ENCODE measurements at regions not wholly inside any gene's neighbourhood (a gene's known extent, or its start where the extent isn't known, plus 50 kb on each side); places are given as distances from the start of the nearest gene placed in this dataset.
A peak's percentile ranks its signal among the peaks of the same experiment; 100 is the strongest.
"Not testable (repeated sequence)": the region's sequence is repeated elsewhere in the genome, so short reads cannot be mapped to it uniquely, and the experiment has no call there.

DNA sequence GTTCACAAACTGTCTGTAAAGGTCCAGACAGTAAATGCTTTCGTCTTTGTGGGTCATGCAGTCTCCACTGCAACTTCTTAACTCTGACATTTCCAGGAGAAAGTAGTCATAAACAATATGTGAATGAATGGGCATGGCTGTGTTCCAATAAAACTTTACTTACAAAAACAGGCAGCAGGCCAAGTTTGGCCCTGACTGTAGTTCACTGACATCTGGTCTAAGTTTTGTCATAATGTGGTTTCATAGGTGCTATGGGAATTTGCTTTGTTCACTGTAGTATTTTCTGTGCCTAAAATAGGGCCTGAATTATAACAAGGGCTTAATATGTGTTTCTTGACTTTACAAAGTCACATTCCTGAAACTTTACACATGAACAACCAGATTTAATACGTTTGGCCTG, 186.0 kb upstream of the KBTBD8 start:
- DNase-seq = no peak

- no peak for DNase-seq
Measured at GRCh38 chr3:66812741-66813140, 185.4 kb upstream of the KBTBD8 start.

DNA sequence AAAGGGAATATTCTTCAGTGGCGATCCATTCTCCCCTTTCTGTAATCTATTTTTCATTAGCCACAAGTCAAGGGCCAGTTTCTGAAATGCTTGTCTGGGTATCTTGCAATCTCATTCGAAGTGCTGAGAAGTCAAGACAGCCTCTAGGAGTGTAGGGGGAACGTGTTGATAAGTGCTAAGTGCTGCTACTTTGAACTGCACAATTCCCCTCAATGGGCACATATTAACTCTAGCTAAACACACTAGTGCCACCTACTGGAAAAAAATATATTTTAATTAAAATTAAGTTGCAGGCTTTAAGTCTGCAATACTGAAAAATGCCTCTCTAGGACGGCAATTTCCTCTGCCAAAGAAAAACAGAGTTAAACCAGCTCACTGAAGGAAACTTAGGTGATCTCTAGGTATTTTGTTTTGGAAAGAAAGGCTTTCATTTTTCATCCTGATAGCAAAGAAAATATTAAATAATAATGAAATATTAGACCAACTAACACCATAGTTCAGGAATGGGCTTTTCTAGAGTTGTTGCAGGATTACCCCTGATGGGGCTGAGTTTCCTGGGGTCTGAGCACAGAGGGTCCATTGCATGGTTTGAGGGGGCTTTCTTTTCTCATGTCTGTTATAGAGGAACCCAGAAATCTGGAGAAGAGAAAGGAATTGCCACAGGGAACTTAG, 181.9 kb upstream of the KBTBD8 start:
- DNase-seq = peak; percentile 41 to 82 (median 78)

GRCh38 chr3:66817951-66818557, 180.1 kb upstream of the KBTBD8 start:
- no peak for DNase-seq

GRCh38 chr3:66819993-66820501, 178.1 kb upstream of the KBTBD8 start:
- DNase-seq = no peak

DNA sequence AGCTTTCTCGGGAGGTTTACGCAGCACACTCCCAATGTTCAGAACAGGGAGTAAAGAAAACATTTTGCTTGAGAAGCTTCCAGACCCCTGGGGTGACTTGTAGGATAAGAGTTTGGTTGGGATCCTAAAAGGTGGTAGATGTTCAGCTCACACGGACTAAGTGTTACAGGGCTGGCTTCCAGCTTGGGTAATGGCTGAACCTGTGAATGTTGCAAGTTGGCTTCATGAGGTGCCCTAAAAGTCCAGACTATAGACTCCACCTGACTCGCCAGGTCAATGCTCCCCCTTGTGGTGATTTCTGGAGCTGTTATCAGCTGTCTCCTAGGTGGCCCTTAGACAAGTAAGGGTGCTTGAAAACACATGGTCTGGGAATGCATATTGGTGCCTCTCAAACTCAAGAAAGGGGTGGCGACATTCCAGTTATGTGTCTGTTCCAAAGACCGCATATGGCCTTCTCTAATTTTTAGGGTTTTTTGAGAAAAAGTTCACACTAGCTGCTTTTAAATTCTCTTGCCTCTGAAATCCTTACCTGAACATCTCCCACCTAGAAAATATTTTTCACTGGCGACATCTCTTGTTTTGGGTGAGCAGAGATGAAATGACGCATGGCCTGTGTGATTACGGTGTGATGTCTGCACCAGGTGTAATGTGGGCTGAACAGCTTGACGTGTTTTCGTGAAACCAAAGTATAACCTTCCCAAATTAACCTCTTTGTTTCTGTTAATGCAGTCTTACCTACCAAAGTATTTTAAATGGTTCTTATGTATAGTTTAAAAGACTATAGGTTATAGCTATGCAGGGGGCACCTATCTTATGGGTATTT, 175.7 kb upstream of the KBTBD8 start:
- DNase-seq = peak; percentile 27 to 58 (median 56)

- DNase-seq = no peak
Measured at GRCh38 chr3:66823009-66823397, 175.1 kb upstream of the KBTBD8 start.

DNA sequence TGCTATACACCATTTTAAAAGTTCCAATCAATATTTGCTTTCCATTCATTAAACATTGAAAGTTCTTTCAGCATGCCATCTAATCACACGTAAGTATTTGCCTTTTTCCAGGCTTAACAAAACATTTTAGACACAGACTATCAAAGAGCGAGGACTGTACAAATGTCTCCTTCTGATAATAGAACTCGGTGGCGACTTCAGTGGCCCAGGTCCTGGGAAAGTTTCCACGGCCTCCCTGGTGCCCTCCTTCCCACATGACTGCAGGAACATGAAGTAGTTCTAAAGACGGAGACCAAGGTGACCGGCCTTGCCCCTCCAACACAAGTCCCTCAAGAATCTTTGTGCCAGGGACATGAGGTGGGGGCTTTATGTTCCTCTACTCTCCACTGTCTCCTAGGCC, 174.6 kb upstream of the KBTBD8 start:
- DNase-seq = no peak

GRCh38 chr3:66825375-66825774, 172.7 kb upstream of the KBTBD8 start:
- no peak for DNase-seq

DNA sequence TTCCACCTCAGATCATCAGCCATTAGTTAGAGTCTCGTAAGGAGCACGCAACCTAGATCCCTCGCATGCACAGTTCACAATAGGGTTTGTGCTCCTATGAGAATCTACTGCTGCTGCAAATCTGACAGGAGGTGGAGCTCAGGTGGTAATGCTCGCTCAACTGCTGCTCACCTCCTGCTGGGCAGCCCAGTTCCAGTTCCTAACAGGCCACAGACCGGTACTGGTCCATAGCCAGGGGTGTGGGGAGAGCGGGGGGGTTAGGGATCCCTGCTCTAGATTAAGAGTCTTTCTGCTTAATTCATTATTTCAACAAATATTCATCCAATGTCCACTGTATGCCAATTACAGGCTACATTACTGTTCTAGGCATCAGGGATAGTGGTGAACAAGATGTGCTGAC, 170.4 kb upstream of the KBTBD8 start:
- no peak for DNase-seq

DNA sequence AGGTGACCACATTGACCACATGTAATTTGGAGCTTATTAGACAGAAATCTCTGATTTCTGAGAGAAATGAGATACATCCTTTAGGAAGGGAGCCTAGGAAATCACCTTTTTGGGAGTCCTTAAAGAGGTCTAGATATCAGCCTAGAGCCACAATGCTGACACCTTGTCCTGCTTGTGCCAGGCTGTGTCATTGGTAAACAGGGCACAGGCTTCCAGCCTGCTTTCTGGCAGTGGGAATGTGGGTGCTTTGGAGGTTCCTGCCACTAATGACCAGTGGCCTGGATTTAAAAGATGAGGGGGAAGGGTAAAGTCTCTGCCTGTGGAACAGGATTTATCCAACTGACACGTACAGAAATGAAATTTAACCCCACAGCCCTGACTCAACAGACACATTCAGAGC, 169.8 kb upstream of the KBTBD8 start:
- no peak for DNase-seq

GRCh38 chr3:66830301-66830700, 167.8 kb upstream of the KBTBD8 start:
- no peak for DNase-seq

GRCh38 chr3:66831931-66832330, 166.2 kb upstream of the KBTBD8 start:
- DNase-seq = no peak

- no peak for DNase-seq
Measured at GRCh38 chr3:66836363-66837152, 161.5 kb upstream of the KBTBD8 start.

DNA sequence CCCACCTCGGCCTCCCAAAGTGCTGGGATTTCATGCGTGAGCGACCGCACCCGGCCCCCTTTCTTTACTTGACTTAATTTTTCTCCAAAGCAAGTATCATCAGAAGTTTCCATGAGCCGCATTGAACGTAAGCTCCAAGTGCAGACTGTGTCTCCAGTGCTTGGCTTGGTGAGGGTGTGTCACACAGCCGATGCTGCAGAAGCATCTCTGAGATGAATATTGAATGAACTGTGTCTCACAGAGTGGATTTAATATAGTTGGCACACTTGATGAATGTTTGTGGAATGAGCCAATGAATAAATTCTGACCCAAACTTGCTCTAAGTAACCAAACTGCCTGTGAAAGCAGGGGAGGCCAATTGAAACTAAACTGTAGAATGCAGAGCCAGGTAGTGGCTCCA, 159.4 kb upstream of the KBTBD8 start:
- DNase-seq = no peak

DNA sequence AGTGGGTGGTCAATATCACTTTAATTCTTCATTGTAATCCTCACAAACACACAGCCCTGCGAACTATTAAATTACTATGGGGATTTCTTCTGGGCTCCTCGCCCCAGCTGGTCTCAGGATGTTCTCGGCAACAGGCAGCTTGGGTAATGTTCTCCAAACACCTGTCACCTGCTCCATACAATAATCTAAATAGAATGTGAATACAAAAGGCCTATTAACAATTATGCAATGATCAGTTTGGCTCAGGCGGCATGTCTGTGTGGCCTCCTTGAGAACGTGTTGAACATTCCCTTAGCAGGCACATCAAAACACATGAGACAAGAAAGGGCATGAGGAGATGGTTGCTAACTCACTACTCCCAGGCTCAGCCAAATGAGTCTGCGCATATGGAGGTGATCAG, 158.6 kb upstream of the KBTBD8 start:
- DNase-seq = no peak

GRCh38 chr3:66842761-66843464, 155.2 kb upstream of the KBTBD8 start:
- not testable (repeated sequence) for DNase-seq

DNA sequence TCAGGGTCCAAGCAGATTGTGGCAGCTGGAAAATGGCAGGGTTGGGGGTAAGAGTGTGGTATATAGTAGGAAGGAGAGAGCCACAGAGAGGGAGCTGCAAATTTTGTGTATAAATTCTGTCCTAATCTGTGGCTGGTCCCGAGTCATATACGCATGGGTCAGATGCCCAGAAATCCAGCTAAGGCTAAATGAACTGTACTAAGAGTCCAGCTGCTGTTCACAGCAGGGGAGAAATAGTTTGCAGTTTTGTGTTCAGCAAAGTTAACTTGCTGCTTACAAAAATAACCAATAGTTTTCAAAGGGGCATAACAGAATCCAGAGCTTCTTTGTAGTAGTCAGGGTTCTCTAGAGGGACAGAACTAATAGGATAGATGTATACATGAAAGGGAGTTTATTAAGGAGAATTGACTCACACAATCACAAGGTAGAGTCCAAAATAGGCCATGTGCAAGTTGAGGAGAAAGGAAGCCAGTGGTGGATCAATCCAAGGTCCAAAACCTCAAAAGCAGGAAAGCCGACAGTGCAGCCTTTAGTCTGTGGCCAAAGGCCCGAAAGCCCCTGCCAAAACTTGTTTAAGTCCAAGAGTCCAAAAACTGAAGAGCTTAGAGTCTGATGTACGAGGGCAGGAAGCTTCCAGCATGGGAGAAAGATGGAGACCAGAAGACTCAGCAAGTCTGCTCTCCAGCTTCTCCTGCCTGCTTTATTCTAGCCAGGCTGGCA, 146.1 kb upstream of the KBTBD8 start:
- no peak for DNase-seq

DNA sequence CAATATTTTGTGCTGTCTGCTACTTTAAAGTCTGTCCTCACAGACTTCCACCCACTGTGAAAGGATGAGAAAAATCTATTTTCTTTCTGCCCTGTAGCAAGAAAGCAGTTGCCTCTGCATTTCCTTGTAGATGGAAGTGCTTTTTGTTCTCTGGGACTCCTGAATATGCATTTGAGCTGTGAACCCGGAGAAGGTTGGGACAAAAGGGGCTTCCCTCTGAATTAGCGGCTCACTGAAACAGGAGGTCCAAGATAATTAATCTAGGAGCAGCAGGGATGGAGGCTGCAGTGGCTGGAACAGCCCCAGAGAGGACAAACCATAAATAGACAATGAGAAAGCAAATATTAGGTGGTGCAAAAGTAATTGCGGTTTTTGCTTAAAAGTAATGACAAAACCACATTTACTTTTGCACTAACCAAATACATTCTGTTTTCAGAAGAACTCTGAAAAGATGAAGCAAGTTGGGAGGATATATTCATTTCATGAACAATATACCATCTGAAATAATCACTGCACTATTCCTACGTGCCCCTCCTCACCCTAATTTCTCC, 143.4 kb upstream of the KBTBD8 start:
- no peak for DNase-seq

DNA sequence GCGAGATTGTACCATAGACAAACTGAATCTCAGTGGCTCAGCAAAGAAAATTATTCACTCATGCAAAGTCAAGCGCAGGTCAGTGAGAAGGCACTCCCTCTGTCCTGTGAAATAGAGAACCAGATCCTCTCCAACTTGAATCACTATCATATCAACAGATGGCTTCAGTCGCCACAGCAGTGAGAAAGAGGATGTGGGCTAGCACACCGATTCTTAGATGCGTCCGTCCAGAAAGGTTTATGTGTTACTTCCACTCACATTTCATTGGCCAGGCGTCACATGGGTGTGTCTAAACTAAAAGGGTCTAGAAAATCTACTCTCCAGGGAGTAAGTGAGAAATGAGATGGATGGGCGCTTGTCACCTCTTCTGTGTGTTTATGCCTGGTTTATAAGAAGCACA, 141.6 kb upstream of the KBTBD8 start:
- DNase-seq = no peak

DNA sequence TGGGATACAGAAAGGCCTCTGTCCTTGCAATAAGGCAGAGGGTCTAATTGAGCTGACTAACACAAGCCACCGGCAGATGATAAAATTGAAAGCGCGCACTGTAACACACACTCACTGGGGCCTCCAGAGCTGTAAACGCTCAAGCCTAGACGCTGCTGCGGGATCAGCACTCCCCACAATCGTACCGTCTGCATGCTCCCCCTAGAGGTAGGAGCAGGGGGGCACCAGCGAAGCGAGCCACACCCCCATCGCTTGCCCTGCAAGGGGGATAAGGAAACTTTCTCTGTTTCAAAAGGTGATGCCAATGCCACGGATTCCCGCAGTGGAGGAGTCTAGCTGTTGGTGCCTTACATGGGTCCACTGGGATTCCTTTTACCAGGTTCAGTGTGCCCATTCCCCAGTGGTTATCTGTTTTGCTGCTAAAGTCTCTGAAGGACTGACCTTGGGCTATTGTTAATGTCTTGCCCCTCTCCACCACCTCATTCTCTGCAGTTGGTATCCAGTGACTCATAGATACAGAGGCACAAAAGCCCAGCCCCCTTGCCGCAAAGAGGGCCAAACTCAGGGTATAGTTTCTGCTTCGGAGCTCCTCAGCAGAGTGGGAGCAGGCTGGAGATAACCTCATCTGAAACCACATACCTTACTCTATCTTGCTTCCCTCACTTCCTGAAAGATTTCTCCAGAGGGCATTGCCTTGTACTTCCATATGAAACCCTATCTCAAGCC, 139.3 kb upstream of the KBTBD8 start:
- no peak for DNase-seq
